ENCODE measurements at regions not wholly inside any gene's neighbourhood (a gene's known extent, or its start where the extent isn't known, plus 50 kb on each side); places are given as distances from the start of the nearest gene placed in this dataset.

GRCh38 chr3:193991666-193992424 is 144.1 kb upstream of the HES1 start:
- no peaks in the 10 kb centered on the region for H3K36me3 ChIP-seq (ENCODE audit: control insufficient read depth in 2 of 2, extremely low read depth in 1 of 2, insufficient read depth in 1 of 2, low read length in 1 of 2)
- no peaks in the 10 kb centered on the region for H3K9me3 ChIP-seq
- POLR2A ChIA-PET: no interaction called here
- H3K27ac Mint-ChIP-seq: no peak overlapping the region
- 84% methylated on average over 9 of the region's 14 CpGs for WGBS (ENCODE audit: insufficient coverage)
- CTCF ChIA-PET: interaction anchor here in 1 of 2 donors (0.7 kb wide), 1 partner anchor 243 kb away, joined by 4 read pairs; no protein-coding TSS in a partner anchor
- H3K27me3 Mint-ChIP-seq: peaks cover 6 to 12% of the 10 kb centered on the region in 2 donors
- H3K4me1 ChIP-seq (ENCODE audit: control insufficient read depth in 1 of 2, extremely low read depth in 1 of 2, insufficient read depth in 2 of 2, low read length in 2 of 2): peaks cover 0 to 2% of the 10 kb centered on the region in 2 experiments
- H3K27ac ChIP-seq (ENCODE audit: low read length): no peak overlapping the region
- no peak overlapping the region for H3K4me3 Mint-ChIP-seq
- ATAC-seq (replicated peaks in 1 of 4) (no peak), DNase-seq (no peak)
- H3K4me3 ChIP-seq (ENCODE audit: control insufficient read depth in 1 of 2, extremely low read depth in 1 of 2, low read length in 1 of 2): no peak overlapping the region
- H3K36me3 Mint-ChIP-seq: no peaks in the 10 kb centered on the region
- peaks cover 0 to 14% of the 10 kb centered on the region in 2 experiments for H3K27me3 ChIP-seq (replicated peaks in 1 of 2; ENCODE audit: control insufficient read depth in 2 of 2, extremely low read depth in 1 of 2, insufficient read depth in 2 of 2, low read length in 1 of 2)
- H3K9me3 Mint-ChIP-seq: peaks cover 0 to 3% (median 0%) of the 10 kb centered on the region in 3 donors
- no peaks in the 10 kb centered on the region for H3K4me1 Mint-ChIP-seq

GRCh38 chr3:193992425-193993037 is 143.4 kb upstream of the HES1 start:
- H3K4me1 ChIP-seq (ENCODE audit: control insufficient read depth in 1 of 2, extremely low read depth in 1 of 2, insufficient read depth in 2 of 2, low read length in 2 of 2): no peaks in the 10 kb centered on the region
- no peak overlapping the region for H3K4me3 ChIP-seq (ENCODE audit: control insufficient read depth in 1 of 2, extremely low read depth in 1 of 2, low read length in 1 of 2)
- Mint-ChIP-seq H3K36me3 (no peaks in the 10 kb centered on the region), H3K27me3 (peaks cover 7 to 12% of the 10 kb centered on the region in 2 donors), H3K27ac (no peak overlapping the region), H3K4me1 (no peaks in the 10 kb centered on the region), H3K4me3 (no peak overlapping the region), H3K9me3 (peaks cover 0 to 3% (median 0%) of the 10 kb centered on the region in 3 donors)
- ATAC-seq (replicated peaks in 1 of 4) (no peak), DNase-seq (no peak)
- H3K36me3 ChIP-seq (ENCODE audit: control insufficient read depth in 2 of 2, extremely low read depth in 1 of 2, insufficient read depth in 1 of 2, low read length in 1 of 2): no peaks in the 10 kb centered on the region
- no peak overlapping the region for H3K27ac ChIP-seq (ENCODE audit: low read length)
- no peaks in the 10 kb centered on the region for H3K9me3 ChIP-seq
- H3K27me3 ChIP-seq (replicated peaks in 1 of 2; ENCODE audit: control insufficient read depth in 2 of 2, extremely low read depth in 1 of 2, insufficient read depth in 2 of 2, low read length in 1 of 2): peaks cover 0 to 14% of the 10 kb centered on the region in 2 experiments
- CTCF ChIA-PET: no interaction called here
- POLR2A ChIA-PET: no interaction called here
- WGBS (ENCODE audit: insufficient coverage): 100% methylated on average over 1 of the region's 2 CpGs

GRCh38 chr3:193996221-193996620 is 139.7 kb upstream of the HES1 start:
- ATAC-seq (replicated peaks in 1 of 4) (no peak), DNase-seq (no peak)
- H3K27ac ChIP-seq (ENCODE audit: low read length): no peak overlapping the region
- no peak overlapping the region for H3K4me3 Mint-ChIP-seq
- H3K27me3 Mint-ChIP-seq: peaks cover 7 to 19% of the 10 kb centered on the region in 2 donors
- H3K4me3 ChIP-seq (ENCODE audit: control insufficient read depth in 1 of 2, extremely low read depth in 1 of 2, low read length in 1 of 2): no peak overlapping the region
- H3K4me1 ChIP-seq (ENCODE audit: control insufficient read depth in 1 of 2, extremely low read depth in 1 of 2, insufficient read depth in 2 of 2, low read length in 2 of 2): no peaks in the 10 kb centered on the region
- ChIA-PET CTCF (no interaction called here), POLR2A (no interaction called here)
- no peak overlapping the region for H3K27ac Mint-ChIP-seq
- no peaks in the 10 kb centered on the region for H3K36me3 ChIP-seq (ENCODE audit: control insufficient read depth in 2 of 2, extremely low read depth in 1 of 2, insufficient read depth in 1 of 2, low read length in 1 of 2)
- no peaks in the 10 kb centered on the region for H3K4me1 Mint-ChIP-seq
- H3K9me3 Mint-ChIP-seq: no peaks in the 10 kb centered on the region
- 90% methylated on average over 2 of the region's 7 CpGs for WGBS (ENCODE audit: insufficient coverage)
- H3K9me3 ChIP-seq: no peaks in the 10 kb centered on the region
- no peaks in the 10 kb centered on the region for H3K36me3 Mint-ChIP-seq
- H3K27me3 ChIP-seq (replicated peaks in 1 of 2; ENCODE audit: control insufficient read depth in 2 of 2, extremely low read depth in 1 of 2, insufficient read depth in 2 of 2, low read length in 1 of 2): peaks cover 0 to 14% of the 10 kb centered on the region in 2 experiments

GRCh38 chr3:193996641-193997089 is 139.3 kb upstream of the HES1 start:
- H3K36me3 Mint-ChIP-seq: no peaks in the 10 kb centered on the region
- H3K4me3 ChIP-seq (ENCODE audit: control insufficient read depth in 1 of 2, extremely low read depth in 1 of 2, low read length in 1 of 2): no peak overlapping the region
- no peaks in the 10 kb centered on the region for H3K4me1 ChIP-seq (ENCODE audit: control insufficient read depth in 1 of 2, extremely low read depth in 1 of 2, insufficient read depth in 2 of 2, low read length in 2 of 2)
- no peak overlapping the region for H3K27ac Mint-ChIP-seq
- H3K36me3 ChIP-seq (ENCODE audit: control insufficient read depth in 2 of 2, extremely low read depth in 1 of 2, insufficient read depth in 1 of 2, low read length in 1 of 2): no peaks in the 10 kb centered on the region
- 85% methylated on average over 5 of the region's 6 CpGs for WGBS (ENCODE audit: insufficient coverage)
- peaks cover 0 to 1% (median 0%) of the 10 kb centered on the region in 3 donors for H3K4me1 Mint-ChIP-seq
- no peak for ATAC-seq (replicated peaks in 1 of 4)
- H3K9me3 Mint-ChIP-seq: no peaks in the 10 kb centered on the region
- no peak for DNase-seq
- H3K27ac ChIP-seq (ENCODE audit: low read length): no peak overlapping the region
- H3K27me3 ChIP-seq (replicated peaks in 1 of 2; ENCODE audit: control insufficient read depth in 2 of 2, extremely low read depth in 1 of 2, insufficient read depth in 2 of 2, low read length in 1 of 2): peaks cover 0 to 15% of the 10 kb centered on the region in 2 experiments
- H3K9me3 ChIP-seq: no peaks in the 10 kb centered on the region
- ChIA-PET CTCF (no interaction called here), POLR2A (no interaction called here)
- H3K4me3 Mint-ChIP-seq: no peak overlapping the region
- H3K27me3 Mint-ChIP-seq: peaks cover 9 to 21% of the 10 kb centered on the region in 2 donors

GRCh38 chr3:193997228-193998122 is 138.5 kb upstream of the HES1 start:
- H3K4me1 Mint-ChIP-seq: peaks cover 2 to 4% (median 4%) of the 10 kb centered on the region in 3 donors
- ATAC-seq (replicated peaks in 1 of 4) (no peak), DNase-seq (no peak)
- no peaks in the 10 kb centered on the region for H3K36me3 ChIP-seq (ENCODE audit: control insufficient read depth in 2 of 2, extremely low read depth in 1 of 2, insufficient read depth in 1 of 2, low read length in 1 of 2)
- peaks cover 17 to 29% of the 10 kb centered on the region in 2 donors for H3K27me3 Mint-ChIP-seq
- ChIA-PET CTCF (no interaction called here), POLR2A (no interaction called here)
- H3K9me3 ChIP-seq: no peaks in the 10 kb centered on the region
- 81% methylated on average over 3 of the region's 12 CpGs for WGBS (ENCODE audit: insufficient coverage)
- no peak overlapping the region for H3K27ac ChIP-seq (ENCODE audit: low read length)
- H3K4me3 ChIP-seq (ENCODE audit: control insufficient read depth in 1 of 2, extremely low read depth in 1 of 2, low read length in 1 of 2): no peak overlapping the region
- no peaks in the 10 kb centered on the region for H3K9me3 Mint-ChIP-seq
- no peaks in the 10 kb centered on the region for H3K36me3 Mint-ChIP-seq
- H3K4me3 Mint-ChIP-seq: no peak overlapping the region
- no peaks in the 10 kb centered on the region for H3K4me1 ChIP-seq (ENCODE audit: control insufficient read depth in 1 of 2, extremely low read depth in 1 of 2, insufficient read depth in 2 of 2, low read length in 2 of 2)
- H3K27ac Mint-ChIP-seq: no peak overlapping the region
- H3K27me3 ChIP-seq (replicated peaks in 1 of 2; ENCODE audit: control insufficient read depth in 2 of 2, extremely low read depth in 1 of 2, insufficient read depth in 2 of 2, low read length in 1 of 2): peaks cover 0 to 21% of the 10 kb centered on the region in 2 experiments

GRCh38 chr3:193998123-193998448 is 137.9 kb upstream of the HES1 start:
- no peaks in the 10 kb centered on the region for H3K36me3 Mint-ChIP-seq
- no peak overlapping the region for H3K27ac ChIP-seq (ENCODE audit: low read length)
- no CpG with 5 or more reads among the region's 1 CpG for WGBS (ENCODE audit: insufficient coverage)
- H3K4me1 ChIP-seq (ENCODE audit: control insufficient read depth in 1 of 2, extremely low read depth in 1 of 2, insufficient read depth in 2 of 2, low read length in 2 of 2): peaks cover 0 to 4% of the 10 kb centered on the region in 2 experiments
- ATAC-seq (replicated peaks in 1 of 4) (no peak), DNase-seq (no peak)
- H3K4me3 ChIP-seq (ENCODE audit: control insufficient read depth in 1 of 2, extremely low read depth in 1 of 2, low read length in 1 of 2): no peak overlapping the region
- POLR2A ChIA-PET: no interaction called here
- H3K9me3 ChIP-seq: no peaks in the 10 kb centered on the region
- peaks cover 0 to 27% of the 10 kb centered on the region in 2 experiments for H3K27me3 ChIP-seq (replicated peaks in 1 of 2; ENCODE audit: control insufficient read depth in 2 of 2, extremely low read depth in 1 of 2, insufficient read depth in 2 of 2, low read length in 1 of 2)
- H3K4me1 Mint-ChIP-seq: peaks cover 3 to 6% (median 4%) of the 10 kb centered on the region in 3 donors
- H3K36me3 ChIP-seq (ENCODE audit: control insufficient read depth in 2 of 2, extremely low read depth in 1 of 2, insufficient read depth in 1 of 2, low read length in 1 of 2): no peaks in the 10 kb centered on the region
- H3K27me3 Mint-ChIP-seq: peaks cover 19 to 32% of the 10 kb centered on the region in 2 donors
- no peak overlapping the region for H3K27ac Mint-ChIP-seq
- H3K4me3 Mint-ChIP-seq: no peak overlapping the region
- H3K9me3 Mint-ChIP-seq: no peaks in the 10 kb centered on the region
- CTCF ChIA-PET: no interaction called here
